ENCODE measurements at regions not wholly inside any gene's neighbourhood (a gene's known extent, or its start where the extent isn't known, plus 50 kb on each side); places are given as distances from the start of the nearest gene placed in this dataset.

DNA sequence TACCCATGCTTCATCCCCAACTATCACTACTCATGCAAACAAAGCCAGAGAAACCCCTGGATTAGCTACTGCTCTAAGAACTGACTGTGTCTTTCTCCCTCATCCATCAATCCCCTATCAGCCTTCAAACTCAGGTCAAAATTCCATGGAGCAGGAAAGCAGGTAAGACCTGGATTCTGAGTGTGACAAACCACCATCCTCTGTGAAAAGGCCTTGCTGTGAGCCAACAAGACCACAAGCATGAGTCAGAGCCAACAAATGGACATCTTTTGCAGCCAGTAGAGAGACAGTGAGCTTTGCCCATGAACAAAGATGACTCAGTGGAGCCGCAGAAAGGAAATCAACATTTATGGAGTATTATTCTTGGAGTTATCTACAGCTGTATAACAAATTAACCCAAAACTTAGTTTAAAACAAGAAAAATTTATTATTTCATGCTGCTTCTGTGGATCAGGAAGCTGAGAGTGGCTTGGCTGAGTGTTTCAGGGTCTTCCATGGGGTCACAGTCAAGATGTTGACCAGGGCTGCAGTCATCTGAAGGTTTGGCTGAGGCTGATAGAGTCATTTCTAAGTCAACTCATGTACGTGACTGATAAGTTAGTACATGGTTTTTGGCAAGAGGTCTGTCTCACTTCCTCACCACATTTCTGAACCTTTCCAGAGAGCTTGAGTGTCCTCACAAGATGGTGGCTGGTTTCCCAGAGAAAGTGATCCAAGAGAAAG, 61.1 kb downstream of the PITPNM2 start:
- Histone ChIP-seq H3K4me1 (peaks cover 90% of the 10 kb centered on the region), H3K9me3 (peaks cover 14% of the 10 kb centered on the region), H3K4me3 (no peak overlapping the region), H3K4me2 (peak overlapping the region; percentile 47), H3K27ac (peak overlapping the region; percentile 70 to 89)
- WGBS (ENCODE audit: missing lambda C conversion rate) = 17% methylated on average over 2 of the region's 2 CpGs
- TF ChIP-seq ZC3H11A (IDR thresholded peaks at IDR 0.05) (no peak), POLR2A (IDR thresholded peaks at IDR 0.05; ENCODE audit: low read length) (no peak), SREBF2 (IDR thresholded peaks at IDR 0.05) (no peak), GATA3 (IDR thresholded peaks at IDR 0.05; ENCODE audit: borderline replicate concordance) (peak; percentile 44; the same call in 1 of the 2 replicates), ESRRA (IDR thresholded peaks at IDR 0.05; ENCODE audit: borderline replicate concordance, low read length) (no peak), MAFK (IDR thresholded peaks at IDR 0.05; ENCODE audit: partially characterized antibody) (no peak), RFX5 (IDR thresholded peaks at IDR 0.05) (no peak), TP53 (CRISPR knock-in tag; IDR thresholded peaks at IDR 0.05) (no peak), HEYL (CRISPR knock-in tag; IDR thresholded peaks at IDR 0.05) (no peak), NPAS2 (CRISPR knock-in tag; IDR thresholded peaks at IDR 0.05; ENCODE audit: borderline replicate concordance) (no peak), JUNB (IDR thresholded peaks at IDR 0.05) (peak; percentile 79), EP300 (IDR thresholded peaks at IDR 0.05) (peak in 1 of 2 experiments; percentile 35; a peak in 1 of 5 replicates), NR3C1 (IDR thresholded peaks at IDR 0.05) (no peak), ZNF302 (CRISPR knock-in tag; IDR thresholded peaks at IDR 0.05) (no peak), CEBPB (IDR thresholded peaks at IDR 0.05) (no peak), CBX8 (IDR thresholded peaks at IDR 0.05) (no peak), JUN (IDR thresholded peaks at IDR 0.05) (peak in 1 of 2 experiments; percentile 38; a peak in 1 of 5 replicates), FOSL2 (IDR thresholded peaks at IDR 0.05) (peak; percentile 71; the same call in 1 of the 2 replicates), FOSL2 (CRISPR knock-in tag; IDR thresholded peaks at IDR 0.05) (peak; percentile 81)
- TF ChIP-seq, protein P1, sequence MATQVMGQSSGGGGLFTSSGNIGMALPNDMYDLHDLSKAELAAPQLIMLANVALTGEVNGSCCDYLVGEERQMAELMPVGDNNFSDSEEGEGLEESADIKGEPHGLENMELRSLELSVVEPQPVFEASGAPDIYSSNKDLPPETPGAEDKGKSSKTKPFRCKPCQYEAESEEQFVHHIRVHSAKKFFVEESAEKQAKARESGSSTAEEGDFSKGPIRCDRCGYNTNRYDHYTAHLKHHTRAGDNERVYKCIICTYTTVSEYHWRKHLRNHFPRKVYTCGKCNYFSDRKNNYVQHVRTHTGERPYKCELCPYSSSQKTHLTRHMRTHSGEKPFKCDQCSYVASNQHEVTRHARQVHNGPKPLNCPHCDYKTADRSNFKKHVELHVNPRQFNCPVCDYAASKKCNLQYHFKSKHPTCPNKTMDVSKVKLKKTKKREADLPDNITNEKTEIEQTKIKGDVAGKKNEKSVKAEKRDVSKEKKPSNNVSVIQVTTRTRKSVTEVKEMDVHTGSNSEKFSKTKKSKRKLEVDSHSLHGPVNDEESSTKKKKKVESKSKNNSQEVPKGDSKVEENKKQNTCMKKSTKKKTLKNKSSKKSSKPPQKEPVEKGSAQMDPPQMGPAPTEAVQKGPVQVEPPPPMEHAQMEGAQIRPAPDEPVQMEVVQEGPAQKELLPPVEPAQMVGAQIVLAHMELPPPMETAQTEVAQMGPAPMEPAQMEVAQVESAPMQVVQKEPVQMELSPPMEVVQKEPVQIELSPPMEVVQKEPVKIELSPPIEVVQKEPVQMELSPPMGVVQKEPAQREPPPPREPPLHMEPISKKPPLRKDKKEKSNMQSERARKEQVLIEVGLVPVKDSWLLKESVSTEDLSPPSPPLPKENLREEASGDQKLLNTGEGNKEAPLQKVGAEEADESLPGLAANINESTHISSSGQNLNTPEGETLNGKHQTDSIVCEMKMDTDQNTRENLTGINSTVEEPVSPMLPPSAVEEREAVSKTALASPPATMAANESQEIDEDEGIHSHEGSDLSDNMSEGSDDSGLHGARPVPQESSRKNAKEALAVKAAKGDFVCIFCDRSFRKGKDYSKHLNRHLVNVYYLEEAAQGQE (IDR thresholded peaks at IDR 0.05) = no peak
- TF ChIP-seq, protein P2, sequence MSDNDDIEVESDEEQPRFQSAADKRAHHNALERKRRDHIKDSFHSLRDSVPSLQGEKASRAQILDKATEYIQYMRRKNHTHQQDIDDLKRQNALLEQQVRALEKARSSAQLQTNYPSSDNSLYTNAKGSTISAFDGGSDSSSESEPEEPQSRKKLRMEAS (IDR thresholded peaks at IDR 0.05) = peak; percentile 37; the same call in 1 of the 2 replicates
- TF ChIP-seq, protein P3, sequence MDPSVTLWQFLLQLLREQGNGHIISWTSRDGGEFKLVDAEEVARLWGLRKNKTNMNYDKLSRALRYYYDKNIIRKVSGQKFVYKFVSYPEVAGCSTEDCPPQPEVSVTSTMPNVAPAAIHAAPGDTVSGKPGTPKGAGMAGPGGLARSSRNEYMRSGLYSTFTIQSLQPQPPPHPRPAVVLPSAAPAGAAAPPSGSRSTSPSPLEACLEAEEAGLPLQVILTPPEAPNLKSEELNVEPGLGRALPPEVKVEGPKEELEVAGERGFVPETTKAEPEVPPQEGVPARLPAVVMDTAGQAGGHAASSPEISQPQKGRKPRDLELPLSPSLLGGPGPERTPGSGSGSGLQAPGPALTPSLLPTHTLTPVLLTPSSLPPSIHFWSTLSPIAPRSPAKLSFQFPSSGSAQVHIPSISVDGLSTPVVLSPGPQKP (IDR thresholded peaks at IDR 0.05; ENCODE audit: low read depth, low read length) = no peak
- TF ChIP-seq, protein P4, sequence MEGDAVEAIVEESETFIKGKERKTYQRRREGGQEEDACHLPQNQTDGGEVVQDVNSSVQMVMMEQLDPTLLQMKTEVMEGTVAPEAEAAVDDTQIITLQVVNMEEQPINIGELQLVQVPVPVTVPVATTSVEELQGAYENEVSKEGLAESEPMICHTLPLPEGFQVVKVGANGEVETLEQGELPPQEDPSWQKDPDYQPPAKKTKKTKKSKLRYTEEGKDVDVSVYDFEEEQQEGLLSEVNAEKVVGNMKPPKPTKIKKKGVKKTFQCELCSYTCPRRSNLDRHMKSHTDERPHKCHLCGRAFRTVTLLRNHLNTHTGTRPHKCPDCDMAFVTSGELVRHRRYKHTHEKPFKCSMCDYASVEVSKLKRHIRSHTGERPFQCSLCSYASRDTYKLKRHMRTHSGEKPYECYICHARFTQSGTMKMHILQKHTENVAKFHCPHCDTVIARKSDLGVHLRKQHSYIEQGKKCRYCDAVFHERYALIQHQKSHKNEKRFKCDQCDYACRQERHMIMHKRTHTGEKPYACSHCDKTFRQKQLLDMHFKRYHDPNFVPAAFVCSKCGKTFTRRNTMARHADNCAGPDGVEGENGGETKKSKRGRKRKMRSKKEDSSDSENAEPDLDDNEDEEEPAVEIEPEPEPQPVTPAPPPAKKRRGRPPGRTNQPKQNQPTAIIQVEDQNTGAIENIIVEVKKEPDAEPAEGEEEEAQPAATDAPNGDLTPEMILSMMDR (IDR thresholded peaks at IDR 0.05) = no peak
- POLR2A ChIA-PET = interaction anchor here (0.7 to 1.4 kb wide), 4 partner anchors 36 to 306 kb away, joined by 3 to 10 read pairs (median 4); partner anchors contain the start of genes MPHOSPH9 and MTRFR
- DNase-seq (ENCODE audit: low read depth in 1 of 2, low spot score in 1 of 2) = peak; percentile 85 to 88
- peak; percentile 23 for FAIRE-seq
- peak; percentile 48 to 69; a peak in 5 of 6 replicates for ATAC-seq
- CTCF ChIA-PET = interaction anchor here (0.7 to 2.5 kb wide), 7 partner anchors 9 to 149 kb away, joined by 3 to 10 read pairs (median 6); partner anchors contain the start of gene PITPNM2

Data from A549 (cell line).